NCI-H2196 (cell line): ENCODE measurements at regions not wholly inside any gene's neighbourhood (a gene's known extent, or its start where the extent isn't known, plus 50 kb on each side); places are given as distances from the start of the nearest gene placed in this dataset.

Experiments
- DNase-seq: peaks from one replicate; lab custom pipeline; 2025; ENCODE audit not compliant: unreplicated experiment; lab: John Stamatoyannopoulos, UW

DNA sequence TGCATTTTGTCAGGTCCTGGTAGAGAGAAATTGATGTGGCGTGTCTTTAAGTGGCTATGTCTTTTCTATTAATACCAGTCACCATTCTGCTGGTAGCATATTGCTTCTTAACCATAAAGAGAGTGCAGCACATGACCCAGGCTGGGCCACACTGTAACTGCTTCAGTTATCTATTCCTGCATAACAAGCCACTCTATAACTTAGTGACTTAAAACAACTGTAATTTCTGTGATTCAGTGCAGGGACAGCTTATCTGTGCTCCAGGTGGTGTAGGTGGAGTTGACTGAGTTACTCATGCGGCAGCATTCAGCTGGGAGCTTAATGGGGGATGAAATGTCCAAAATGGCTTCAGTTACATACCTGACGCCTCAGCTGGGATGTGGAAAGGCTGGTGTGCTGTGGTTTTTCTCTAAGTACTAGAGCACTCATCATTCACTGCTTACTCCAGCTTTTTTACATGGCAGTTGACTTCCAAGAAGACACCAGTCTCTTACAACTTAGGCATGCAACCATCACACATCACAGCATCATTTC, 742.4 kb downstream of the SATB2 start:
- DNase-seq: no peak

GRCh38 chr2:198712485-198712884, 745.3 kb downstream of the SATB2 start:
- no peak for DNase-seq

- no peak for DNase-seq
Measured at GRCh38 chr2:198711484-198711883, 746.3 kb downstream of the SATB2 start.

- DNase-seq: no peak
Measured at GRCh38 chr2:198710562-198710961, 747.2 kb downstream of the SATB2 start.

GRCh38 chr2:198706476-198707082, 751.2 kb downstream of the SATB2 start:
- DNase-seq: no peak

DNA sequence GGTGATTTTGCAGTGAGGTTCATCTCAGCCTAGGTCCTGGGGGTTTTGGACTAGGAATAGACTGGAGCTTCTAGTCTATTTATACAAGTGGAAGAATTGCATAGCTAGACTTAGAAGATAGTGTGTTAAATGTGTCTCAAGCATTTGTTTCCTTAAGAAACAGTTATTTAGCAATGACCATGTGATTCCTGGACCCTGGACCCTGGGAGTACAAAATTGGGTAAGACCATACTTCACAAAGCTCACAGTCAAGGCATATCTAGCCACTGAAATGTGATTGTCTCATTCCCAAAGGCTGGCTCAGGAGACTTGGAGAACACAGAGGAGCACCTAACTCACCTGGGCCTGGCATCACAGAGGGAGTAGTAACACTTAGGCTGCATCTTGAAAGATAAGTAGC, 754.5 kb downstream of the SATB2 start:
- DNase-seq: no peak

DNA sequence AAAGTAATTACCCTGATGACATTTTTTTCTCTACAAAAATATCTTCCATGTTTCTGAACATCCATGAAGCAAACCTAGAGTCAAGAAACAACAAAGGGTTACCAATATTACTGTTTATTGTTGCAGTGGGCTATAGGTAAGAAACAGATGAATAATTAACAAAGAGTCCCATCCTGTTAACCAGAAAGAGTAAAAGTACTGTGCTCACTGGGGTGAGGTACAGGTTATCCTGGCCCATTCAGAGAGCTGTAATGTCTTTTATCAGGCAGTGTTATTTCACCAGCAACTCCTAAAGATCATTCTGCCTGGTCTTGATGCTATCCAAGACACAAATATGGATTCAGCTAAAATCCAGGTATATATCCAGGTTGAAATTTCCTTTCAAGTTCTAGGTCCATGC, 754.9 kb downstream of the SATB2 start:
- no peak for DNase-seq

- DNase-seq: no peak
Measured at GRCh38 chr2:198701481-198701880, 756.3 kb downstream of the SATB2 start.

DNA sequence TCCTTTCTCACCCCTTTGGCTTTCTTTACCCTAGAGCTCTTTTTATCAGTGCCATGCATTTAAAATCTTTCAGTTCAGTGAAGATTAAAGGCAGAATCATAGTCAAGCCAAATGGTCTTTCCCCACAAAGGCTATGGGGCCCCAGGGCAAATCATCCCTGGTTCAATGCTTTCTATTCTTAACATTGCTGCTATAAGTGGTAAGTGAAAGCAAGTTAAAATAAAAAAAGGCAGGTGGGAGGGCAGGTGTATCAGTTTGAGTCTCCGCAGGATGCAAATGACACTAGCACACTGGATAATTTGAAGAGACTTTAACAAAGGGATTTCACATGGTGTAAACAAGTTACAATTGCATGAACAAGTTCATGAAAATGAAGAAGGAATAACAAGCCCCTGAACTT, 757.4 kb downstream of the SATB2 start:
- DNase-seq: no peak

- no peak for DNase-seq
Measured at GRCh38 chr2:198698230-198698629, 759.5 kb downstream of the SATB2 start.

DNA sequence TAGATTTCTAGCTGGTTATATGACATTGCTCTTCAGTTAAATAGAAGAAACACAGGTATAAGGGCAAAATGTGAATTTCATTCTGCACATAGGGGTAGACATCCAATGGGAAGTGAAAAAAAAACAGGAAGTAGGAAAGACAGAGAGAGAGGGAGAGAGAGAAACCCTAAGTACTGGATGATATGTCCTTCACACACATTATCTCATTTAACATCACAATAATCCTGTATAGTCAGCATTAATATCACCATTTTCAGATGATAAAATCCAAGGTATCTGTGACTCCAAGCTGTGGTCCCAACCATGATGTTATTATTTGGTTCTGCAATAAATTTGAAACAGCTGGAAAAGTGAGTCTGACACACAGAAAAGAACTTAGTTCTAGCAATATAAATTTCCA, 759.9 kb downstream of the SATB2 start:
- no peak for DNase-seq

- no peak for DNase-seq
Measured at GRCh38 chr2:198697218-198697617, 760.5 kb downstream of the SATB2 start.

GRCh38 chr2:198695879-198696278, 761.9 kb downstream of the SATB2 start:
- DNase-seq: no peak

- DNase-seq: no peak
Measured at GRCh38 chr2:198692907-198693510, 764.7 kb downstream of the SATB2 start.

DNA sequence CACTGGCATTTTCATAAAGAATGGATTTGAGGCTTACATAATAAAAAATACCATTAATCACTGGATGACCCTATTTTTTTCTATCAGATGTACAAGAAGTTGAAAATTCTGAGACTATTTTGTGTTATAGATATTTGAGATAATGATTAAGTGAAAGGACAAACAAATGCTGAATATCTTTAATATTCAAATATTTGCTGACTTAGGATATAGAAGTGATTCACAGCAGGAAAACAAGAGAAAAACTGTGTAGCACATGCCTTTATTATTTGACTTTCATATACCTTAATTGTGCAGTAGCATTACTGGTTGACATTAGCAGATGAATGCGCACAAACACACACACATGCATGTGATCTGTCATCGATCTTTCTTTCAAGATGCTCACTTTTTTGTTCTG, 766.5 kb downstream of the SATB2 start:
- DNase-seq: no peak

GRCh38 chr2:198664321-198664720, 793.4 kb downstream of the SATB2 start:
- DNase-seq: no peak

DNA sequence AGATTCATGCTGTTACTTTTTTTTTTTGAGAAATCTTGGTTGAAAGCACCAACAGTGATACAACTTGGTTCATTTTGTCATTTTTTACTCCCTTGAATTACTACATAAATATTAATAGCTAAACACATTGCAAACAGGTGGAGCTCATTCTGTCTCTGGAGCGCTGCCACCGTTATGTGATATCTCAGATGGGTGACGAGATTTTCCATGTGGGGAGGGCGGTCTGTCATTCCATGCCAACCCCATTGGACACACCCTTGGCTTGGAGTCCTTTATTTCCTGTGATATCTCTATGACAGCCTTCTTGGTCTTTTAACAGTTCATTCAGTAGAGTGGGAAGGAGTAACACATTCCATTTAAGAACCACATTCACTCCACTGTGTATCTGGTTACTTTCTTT, 794.8 kb downstream of the SATB2 start:
- no peak for DNase-seq

DNA sequence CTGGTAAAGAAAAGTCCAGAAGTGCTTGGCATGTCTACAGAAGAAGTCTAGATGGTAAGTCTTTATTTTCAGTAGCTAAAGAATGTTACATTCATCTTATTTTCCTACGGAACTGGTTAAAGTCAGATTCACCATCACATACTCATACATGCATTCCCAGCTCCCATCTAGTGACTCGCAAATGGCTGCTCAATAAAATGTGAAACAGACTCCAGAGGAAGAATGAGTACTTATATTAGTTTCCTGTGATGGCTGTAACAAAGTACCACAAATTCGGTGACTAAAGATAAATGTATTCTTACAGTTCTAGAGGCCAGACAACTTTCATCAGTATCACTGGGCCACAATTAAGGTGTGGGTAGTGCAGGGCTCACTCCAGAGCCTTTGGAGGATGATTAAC, 797.2 kb downstream of the SATB2 start:
- DNase-seq: no peak

DNA sequence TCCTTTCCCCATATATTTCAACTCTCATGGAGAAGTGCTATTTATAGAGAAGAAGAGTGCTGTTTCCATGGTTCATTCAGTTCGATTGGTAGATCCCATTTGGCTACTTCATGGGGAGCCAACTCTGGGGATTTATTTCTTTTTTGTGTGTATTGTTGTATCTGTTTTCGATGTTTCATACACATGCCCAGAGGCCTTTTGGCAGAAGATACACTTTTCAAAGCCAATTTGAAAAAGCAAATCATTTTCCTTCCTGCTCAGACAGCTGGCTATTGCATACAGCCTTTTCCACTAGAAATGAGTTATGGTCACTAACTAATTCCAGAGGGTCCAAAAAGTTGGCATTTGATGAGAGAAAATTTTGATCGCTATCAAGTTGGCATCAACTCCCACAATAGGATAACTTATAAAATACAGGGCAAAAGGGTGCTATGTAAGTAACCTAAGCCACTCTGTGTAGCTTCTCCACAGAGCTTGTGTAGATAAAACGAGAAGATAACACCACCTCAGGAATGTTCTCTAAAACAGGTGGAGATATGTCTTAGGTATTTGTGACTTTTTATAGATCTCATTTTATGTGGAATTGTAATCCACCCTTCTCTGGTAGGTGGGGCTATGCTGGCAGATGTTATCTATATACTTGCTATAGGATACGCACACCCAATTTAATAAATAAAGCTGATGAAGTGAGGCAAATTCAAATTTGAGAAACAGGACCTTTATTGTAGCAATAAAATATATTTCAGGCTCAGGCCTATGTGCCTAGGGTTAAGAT, 798.5 kb downstream of the SATB2 start:
- DNase-seq: no peak

DNA sequence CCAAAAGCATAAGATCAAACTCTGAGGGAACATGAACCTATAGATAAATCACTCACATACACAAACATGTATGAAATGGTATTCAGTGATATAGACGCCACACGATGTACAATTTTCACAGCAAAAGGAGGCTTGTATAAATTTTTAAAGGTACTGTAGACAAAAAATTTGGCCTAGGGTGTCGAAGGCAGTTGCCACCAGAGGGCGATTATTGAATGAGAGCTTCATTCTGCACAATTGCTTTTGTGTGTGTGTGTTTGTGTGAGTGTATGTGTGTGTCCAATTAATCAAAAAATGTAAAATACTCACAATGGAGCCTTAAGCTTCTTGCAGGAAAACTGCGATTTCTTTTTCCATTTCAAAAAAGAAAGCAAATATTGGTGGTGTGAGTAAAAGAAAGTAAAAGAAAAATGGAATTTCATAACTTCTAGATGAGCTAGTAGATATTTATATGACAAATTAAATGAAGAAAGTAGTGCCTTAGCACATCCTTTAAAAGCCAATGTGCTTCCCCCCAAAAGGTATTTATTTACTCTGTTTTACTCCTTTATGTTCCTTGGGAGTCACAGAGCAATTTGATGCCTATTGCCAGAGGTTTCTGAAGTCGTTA, 800.1 kb downstream of the SATB2 start:
- DNase-seq: no peak

GRCh38 chr2:198656869-198657268, 800.9 kb downstream of the SATB2 start:
- DNase-seq: no peak

GRCh38 chr2:198654646-198655045, 803.1 kb downstream of the SATB2 start:
- no peak for DNase-seq
